Heart right ventricle (tissue), 16 donors: ENCODE measurements at regions not wholly inside any gene's neighbourhood (a gene's known extent, or its start where the extent isn't known, plus 50 kb on each side); places are given as distances from the start of the nearest gene placed in this dataset.
"Not testable (repeated sequence)": the region's sequence is repeated elsewhere in the genome, so short reads cannot be mapped to it uniquely, and the experiment has no call there.

Source experiments
- ATAC-seq, 8 donors: fragments of 200-7000 bp; cut with Tn5 transposase; one replicate each; pipeline ENCODE4 v1.9.1; 2020; ENCODE audit warnings: mild to moderate bottlenecking in 8 of 8, moderate library complexity in 8 of 8, moderate number of reproducible peaks in 1 of 8
- DNase-seq, 2 donors: peaks; one replicate each; pipeline ENCODE4 v3.0.0-alpha.2; 2020
- H3K27ac ChIP-seq, 10 donors: fragments of 200-600 bp; sonication (generic) in 2 of 10; one replicate each; pipeline versions ENCODE4 v1.5.0 to v1.8.0; 2020 to 2022; ENCODE audit warnings: mild to moderate bottlenecking in 3 of 10
- H3K27me3 ChIP-seq, 7 donors: fragments of 200-600 bp; one replicate each; pipeline ENCODE4 v1.8.0; 2021 to 2022; ENCODE audit warnings: mild to moderate bottlenecking in 2 of 7
- H3K36me3 ChIP-seq, 9 donors: fragments of 200-600 bp; sonication (generic) in 1 of 9; one replicate each; pipeline versions ENCODE4 v1.5.0 to v1.8.0; 2020 to 2022; ENCODE audit warnings: mild to moderate bottlenecking in 2 of 9
- H3K4me1 ChIP-seq, 9 donors: fragments of 200-600 bp; sonication (generic) in 1 of 9; one replicate each; pipeline versions ENCODE4 v1.5.0 to v1.8.0; 2020 to 2022; ENCODE audit warnings: mild to moderate bottlenecking in 4 of 9
- H3K4me3 ChIP-seq, 10 donors: fragments of 200-600 bp; sonication (generic) in 2 of 10; one replicate each; pipeline versions ENCODE4 v1.5.0 to v1.8.0; 2020 to 2022; ENCODE audit warnings: mild to moderate bottlenecking in 7 of 10, moderate library complexity in 2 of 10
- H3K9me3 ChIP-seq, 11 donors: fragments of 200-600 bp in 10 of 11; sonication (generic) in 2 of 11; one replicate each; pipeline versions ENCODE4 v1.5.0 to v1.8.0; 2013 to 2022; ENCODE audit warnings: mild to moderate bottlenecking in 2 of 11, control low read depth in 1 of 11, moderate library complexity in 1 of 11
- CTCF ChIP-seq, 9 donors: fragments of 200-600 bp; sonication (generic) in 2 of 9; IDR thresholded peaks; one replicate each; pipeline versions ENCODE4 v1.5.0 to v1.8.0; 2021 to 2022; ENCODE audit warnings: antibody characterized with exemption in 9 of 9, mild to moderate bottlenecking in 5 of 9, moderate library complexity in 1 of 9
- WGBS, 2 donors: extraction: QIAGEN DNeasy Blood & Tissue Kit; methylation state at CpG; one replicate each; pipeline ENCODE4 v1.1.7; 2013; ENCODE audit warnings: inconsistent platforms in 1 of 2; 5-methylcytosine and 5-hydroxymethylcytosine counted together
- intact Hi-C, 10 donors: fragments of 100-400 bp; cut with DNase I; formaldehyde crosslinking; loops; one replicate each; pipeline versions ENCODE4 v1.11.1 to v1.14.2; 2022
- donor health status: Arrhythmogenic right ventricular cardiomyopathy.
- donor health status: ischemic (EF 13 %, LVEDD 7.1; RV severe dilation, severe dysfunction).
- donor health status: healthy with polysubstance abuse.
- donor health status: DM: no; HTN: yes; CAD: no.
- donor health status: DM: no; HTN: no; CAD: no.
- donor health status: ischemic (EF 25% LVEDD 6.9; RV normal size, moderate dysfunction).
- donor health status: ischemic (EF 25% LVEDD 5.7; RV mildly dilated, moderate dysfunction).
- donor health status: healthy.
- donor health status: DM: yes; HTN: yes; CAD: no.
- donor health status: Ischemic cardiomyopathy.
- donor health status: ischemic (EF 35%, LVEDD 5.7; RV mildly dilated, moderate dysfunction).
- donor health status: nonischemic (EF 11% LVEDD 7.7; RV severe dilation, severe dysfunction).
- donor health status: DM: yes; HTN: yes; CAD: no.
- donor health status: PGD.
- donor health status: ischemic (EF 29% LVEDD 5.4; RV normal size, mild dysfunction).
- donor health status: nonischemic (EF 23%, LVEDD 6.1; RV moderate dilation, normal function).

- DNase-seq, H3K27me3 ChIP-seq, H3K27ac ChIP-seq, H3K4me3 ChIP-seq, ATAC-seq, H3K4me1 ChIP-seq, H3K36me3 ChIP-seq, intact Hi-C loops: not testable (repeated sequence)
- H3K9me3 ChIP-seq, result peaks cover 0 to 13% (median 0%) of the 10 kb centered on the region in 11 donors
- WGBS, 2 donors, result 72 to 80% methylated on average over 1 of the region's 1 CpG
Measured at GRCh38 chrY:20382085-20382484, 193.5 kb upstream of the EIF1AY start.

GRCh38 chrY:20408201-20408600 lies 167.4 kb upstream of the EIF1AY start:
- WGBS, 2 donors, result 33% methylated on average over 1 of the region's 1 CpG
- Histone ChIP-seq H3K36me3 (no peaks in the 10 kb centered on the region), H3K27ac (no peak overlapping the region), H3K4me3 (no peak overlapping the region), H3K27me3 (no peaks in the 10 kb centered on the region), H3K9me3 (no peaks in the 10 kb centered on the region), H3K4me1 (no peaks in the 10 kb centered on the region)
- ATAC-seq, result no peak
- intact Hi-C loops, result no loop called here
- no peak for TF ChIP-seq CTCF (IDR thresholded peaks at IDR 0.05)
- DNase-seq, result no peak

GRCh38 chrY:20422752-20423151 lies 152.8 kb upstream of the EIF1AY start:
- no peak overlapping the region for H3K27ac ChIP-seq
- intact Hi-C loops, result no loop called here
- DNase-seq, result no peak
- H3K9me3 ChIP-seq, result no peaks in the 10 kb centered on the region
- no peak for ATAC-seq
- no peak overlapping the region for H3K4me3 ChIP-seq
- no peaks in the 10 kb centered on the region for H3K36me3 ChIP-seq
- no peak for TF ChIP-seq CTCF (IDR thresholded peaks at IDR 0.05)
- no peaks in the 10 kb centered on the region for H3K27me3 ChIP-seq
- H3K4me1 ChIP-seq, result peaks cover 0 to 5% (median 0%) of the 10 kb centered on the region in 9 donors

GRCh38 chrY:20433670-20434069 lies 141.9 kb upstream of the EIF1AY start:
- intact Hi-C loops, result no loop called here
- TF ChIP-seq CTCF (IDR thresholded peaks at IDR 0.05), result no peak
- Histone ChIP-seq H3K9me3 (peaks cover 0 to 4% (median 0%) of the 10 kb centered on the region in 11 donors), H3K4me3 (no peak overlapping the region), H3K4me1 (no peaks in the 10 kb centered on the region), H3K36me3 (peaks cover 0 to 5% (median 0%) of the 10 kb centered on the region in 9 donors), H3K27me3 (no peaks in the 10 kb centered on the region), H3K27ac (no peak overlapping the region)
- DNase-seq (no peak), ATAC-seq (no peak)
- 80 to 89% methylated on average over 1 of the region's 1 CpG for WGBS, 2 donors

GRCh38 chrY:20444170-20444569 lies 131.4 kb upstream of the EIF1AY start:
- ATAC-seq, result no peak

More at GRCh38 chrY:20444170-20444569, 131.4 kb upstream of the EIF1AY start:
- Histone ChIP-seq H3K27ac (no peak overlapping the region), H3K36me3 (no peaks in the 10 kb centered on the region), H3K4me3 (no peak overlapping the region), H3K9me3 (no peaks in the 10 kb centered on the region), H3K27me3 (no peaks in the 10 kb centered on the region), H3K4me1 (no peaks in the 10 kb centered on the region)
- DNase-seq, result no peak
- no peak for TF ChIP-seq CTCF (IDR thresholded peaks at IDR 0.05)
- intact Hi-C loops, result no loop called here
- 56 to 57% methylated on average over 3 of the region's 3 CpGs for WGBS, 2 donors
